Left ventricle myocardium inferior (tissue), 1 donor: ENCODE measurements at regions not wholly inside any gene's neighbourhood (a gene's known extent, or its start where the extent isn't known, plus 50 kb on each side); places are given as distances from the start of the nearest gene placed in this dataset.

ENCODE experiments used
- DNase-seq: peaks from one replicate; pipeline ENCODE4 v3.0.0-alpha.2; 2020
- H3K27ac ChIP-seq: fragments of 200-600 bp; replicated peaks from 2 replicates; pipeline ENCODE4 v1.8.0; 2021
- H3K27me3 ChIP-seq: fragments of 200-600 bp; 2 replicates; pipeline ENCODE4 v1.8.0; 2021; ENCODE audit warnings: low read depth
- H3K36me3 ChIP-seq: fragments of 200-600 bp; 2 replicates; pipeline ENCODE4 v1.8.0; 2021
- H3K4me1 ChIP-seq: fragments of 200-600 bp; 2 replicates; pipeline ENCODE4 v1.8.0; 2021
- H3K4me3 ChIP-seq: fragments of 200-600 bp; 2 replicates; pipeline ENCODE4 v1.8.0; 2021; ENCODE audit warnings: mild to moderate bottlenecking, moderate library complexity
- H3K9me3 ChIP-seq: fragments of 200-600 bp; replicated peaks from 2 replicates; pipeline ENCODE4 v1.8.0; 2021
- intact Hi-C: fragments of 100-400 bp; cut with micrococcal nuclease; formaldehyde crosslinking; loops from one replicate; pipeline ENCODE4 v1.11.0; 2022
- TF ChIP-seq, protein P1 (sequence below): fragments of 200-600 bp; IDR thresholded peaks from 2 replicates; pipeline ENCODE4 v1.8.0; 2021; ENCODE audit warnings: antibody characterized with exemption, mild to moderate bottlenecking, borderline replicate concordance
- donor health status: DM: no; HTN: yes; CAD: no; lungs with severe emphysema.

DNA sequence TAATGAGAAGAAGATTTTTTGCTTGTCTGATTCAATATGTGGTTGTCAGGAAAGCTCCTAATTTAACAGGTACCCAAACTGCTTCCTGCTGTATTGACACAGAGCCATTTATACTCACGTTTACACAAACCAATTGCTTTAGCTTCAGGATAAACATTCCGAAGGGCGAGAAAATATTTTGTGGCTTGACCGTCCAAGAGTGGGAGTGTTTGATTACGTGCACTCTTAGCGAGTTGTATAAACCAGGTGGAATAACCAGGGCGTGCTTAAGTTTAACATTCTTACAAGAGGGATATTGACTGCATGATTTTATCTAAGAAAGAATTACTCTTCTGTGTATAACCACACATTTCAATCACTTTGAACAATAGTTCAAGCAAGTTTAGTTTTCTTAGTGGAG is 278.7 kb upstream of the TYRP1 start:
- intact Hi-C loops = no loop called here
- DNase-seq = no peak
- H3K4me3 ChIP-seq = no peak overlapping the region

DNA sequence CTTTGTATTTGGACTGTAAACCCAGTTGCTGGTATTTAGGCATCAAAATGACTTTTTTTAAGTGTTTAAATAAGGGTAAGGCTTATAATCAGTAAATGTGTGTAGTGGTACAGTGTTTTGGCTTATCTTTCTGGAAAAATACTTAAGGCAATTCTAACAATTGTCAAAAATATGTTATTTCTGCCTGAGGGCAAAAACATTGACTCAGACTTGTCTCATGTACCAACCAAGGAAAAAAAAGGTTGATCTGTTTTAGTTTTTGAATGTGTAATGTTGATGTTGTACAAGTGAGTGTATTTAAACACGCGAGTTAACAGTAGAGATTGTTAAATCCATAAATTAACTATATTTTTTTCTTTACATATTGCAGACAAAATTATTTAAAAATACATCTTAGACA is 277.8 kb upstream of the TYRP1 start:
- no peaks in the 10 kb centered on the region for H3K9me3 ChIP-seq
- H3K4me1 ChIP-seq = no peaks in the 10 kb centered on the region
- H3K27ac ChIP-seq = no peak overlapping the region
- H3K4me3 ChIP-seq = no peak overlapping the region
- no peaks in the 10 kb centered on the region for H3K27me3 ChIP-seq
- TF ChIP-seq, protein P1, sequence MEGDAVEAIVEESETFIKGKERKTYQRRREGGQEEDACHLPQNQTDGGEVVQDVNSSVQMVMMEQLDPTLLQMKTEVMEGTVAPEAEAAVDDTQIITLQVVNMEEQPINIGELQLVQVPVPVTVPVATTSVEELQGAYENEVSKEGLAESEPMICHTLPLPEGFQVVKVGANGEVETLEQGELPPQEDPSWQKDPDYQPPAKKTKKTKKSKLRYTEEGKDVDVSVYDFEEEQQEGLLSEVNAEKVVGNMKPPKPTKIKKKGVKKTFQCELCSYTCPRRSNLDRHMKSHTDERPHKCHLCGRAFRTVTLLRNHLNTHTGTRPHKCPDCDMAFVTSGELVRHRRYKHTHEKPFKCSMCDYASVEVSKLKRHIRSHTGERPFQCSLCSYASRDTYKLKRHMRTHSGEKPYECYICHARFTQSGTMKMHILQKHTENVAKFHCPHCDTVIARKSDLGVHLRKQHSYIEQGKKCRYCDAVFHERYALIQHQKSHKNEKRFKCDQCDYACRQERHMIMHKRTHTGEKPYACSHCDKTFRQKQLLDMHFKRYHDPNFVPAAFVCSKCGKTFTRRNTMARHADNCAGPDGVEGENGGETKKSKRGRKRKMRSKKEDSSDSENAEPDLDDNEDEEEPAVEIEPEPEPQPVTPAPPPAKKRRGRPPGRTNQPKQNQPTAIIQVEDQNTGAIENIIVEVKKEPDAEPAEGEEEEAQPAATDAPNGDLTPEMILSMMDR = no peak
- no peak for DNase-seq
- intact Hi-C loops = no loop called here
- H3K36me3 ChIP-seq = no peaks in the 10 kb centered on the region

More for the DNA sequence above, 278.7 kb upstream of the TYRP1 start:
- TF ChIP-seq, protein P1 = no peak
- no peak overlapping the region for H3K27ac ChIP-seq
- H3K36me3 ChIP-seq = no peaks in the 10 kb centered on the region
- no peaks in the 10 kb centered on the region for H3K4me1 ChIP-seq
- no peaks in the 10 kb centered on the region for H3K9me3 ChIP-seq
- H3K27me3 ChIP-seq = no peaks in the 10 kb centered on the region

DNA sequence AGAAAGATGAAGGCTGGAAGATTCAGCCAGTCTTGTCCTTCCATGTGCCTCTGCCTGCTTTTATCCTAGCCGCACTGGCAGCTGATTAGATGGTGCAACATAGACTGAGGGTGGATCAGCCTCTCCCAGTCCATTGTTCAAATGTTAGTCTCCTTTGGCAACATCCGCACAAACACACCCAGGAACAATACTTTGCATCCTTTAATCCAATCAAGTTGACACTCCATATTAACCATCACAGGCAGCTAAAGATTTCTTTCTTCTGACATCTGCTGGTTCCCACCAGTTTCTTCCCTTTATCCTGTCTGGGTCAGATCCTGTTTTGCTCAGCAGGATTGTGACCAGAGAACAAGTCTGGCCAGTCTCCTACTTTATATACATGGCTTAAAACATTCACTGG is 276.5 kb upstream of the TYRP1 start:
- no peak for DNase-seq
- intact Hi-C loops = no loop called here
- H3K36me3 ChIP-seq = no peaks in the 10 kb centered on the region
- H3K27ac ChIP-seq = no peak overlapping the region
- no peaks in the 10 kb centered on the region for H3K9me3 ChIP-seq
- no peaks in the 10 kb centered on the region for H3K4me1 ChIP-seq
- TF ChIP-seq, protein P1 = no peak
- no peaks in the 10 kb centered on the region for H3K27me3 ChIP-seq
- H3K4me3 ChIP-seq = no peak overlapping the region

DNA sequence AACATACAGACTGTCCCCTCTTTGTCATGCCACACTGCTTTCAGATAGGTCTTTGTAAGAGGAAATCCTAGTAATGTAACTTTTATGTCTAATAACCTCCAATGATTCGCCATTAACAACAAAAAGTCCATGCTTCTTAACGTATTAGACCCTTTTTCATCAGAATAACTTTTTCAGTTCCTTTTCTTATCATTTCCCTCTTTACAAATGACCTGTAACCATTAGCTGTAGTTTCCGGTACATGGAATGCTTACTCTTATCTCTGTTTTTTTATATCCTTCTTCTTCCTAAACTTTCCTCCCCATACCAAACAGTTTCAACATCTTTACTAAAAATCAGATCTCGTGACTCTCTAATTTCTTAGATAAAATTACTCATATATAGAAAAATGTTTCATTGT is 268.9 kb upstream of the TYRP1 start:
- H3K27ac ChIP-seq = no peak overlapping the region
- TF ChIP-seq, protein P1 = no peak
- no peak for DNase-seq
- H3K27me3 ChIP-seq = no peaks in the 10 kb centered on the region
- H3K36me3 ChIP-seq = no peaks in the 10 kb centered on the region
- intact Hi-C loops = no loop called here
- H3K4me3 ChIP-seq = no peak overlapping the region
- H3K4me1 ChIP-seq = no peaks in the 10 kb centered on the region
- no peaks in the 10 kb centered on the region for H3K9me3 ChIP-seq

DNA sequence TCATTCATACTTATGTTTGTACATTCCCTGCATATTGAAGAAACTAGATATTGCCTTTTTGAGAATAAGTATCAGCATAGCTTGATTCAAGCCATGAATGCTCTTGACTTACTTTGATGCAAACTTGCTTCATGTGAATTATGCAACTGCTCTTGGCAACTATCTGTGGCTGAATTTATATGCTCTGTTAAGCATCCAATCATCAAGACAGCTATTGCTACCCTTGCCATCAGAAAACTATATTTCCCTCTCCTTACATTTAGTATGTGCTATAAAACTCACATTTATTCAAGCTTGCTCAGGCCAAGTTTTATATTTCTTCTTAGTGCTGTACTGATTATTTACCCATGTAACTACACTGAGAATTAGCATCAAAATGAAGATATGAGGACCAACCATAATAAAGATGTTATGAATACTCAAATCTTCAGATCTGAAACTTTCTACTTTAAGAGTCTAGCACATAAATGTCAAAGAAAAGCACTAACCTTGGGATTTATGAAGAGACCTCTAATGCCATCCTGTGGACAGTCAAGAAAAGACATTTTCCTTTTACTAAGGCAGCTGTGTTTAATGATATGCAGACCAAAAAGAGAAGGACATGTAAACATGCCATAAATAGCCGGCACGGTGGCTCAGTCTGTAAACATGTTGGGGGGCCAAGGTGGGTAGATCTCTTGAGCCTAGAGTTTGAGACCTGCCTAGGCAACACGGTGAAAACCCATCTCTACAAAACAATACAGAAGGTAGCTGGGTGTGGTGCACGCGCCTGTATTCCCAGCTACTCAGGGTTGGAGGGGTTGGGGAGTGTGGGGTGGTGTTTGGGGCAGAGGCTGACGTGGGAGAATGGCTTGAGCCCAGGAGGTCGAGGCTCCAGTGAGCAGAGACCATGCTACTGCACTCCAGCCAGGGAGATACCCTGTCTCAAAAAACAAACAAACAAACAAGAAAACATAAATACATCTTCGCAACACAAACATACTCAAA is 267.0 kb upstream of the TYRP1 start:
- TF ChIP-seq, protein P1 = no peak
- Histone ChIP-seq H3K27ac (no peak overlapping the region), H3K4me3 (no peak overlapping the region), H3K4me1 (no peaks in the 10 kb centered on the region), H3K27me3 (no peaks in the 10 kb centered on the region), H3K36me3 (no peaks in the 10 kb centered on the region), H3K9me3 (peaks cover 3% of the 10 kb centered on the region)
- DNase-seq = no peak
- intact Hi-C loops = no loop called here
